GM23338 (cell line): ENCODE measurements at regions not wholly inside any gene's neighbourhood (a gene's known extent, or its start where the extent isn't known, plus 50 kb on each side); places are given as distances from the start of the nearest gene placed in this dataset.

Experiments
- ATAC-seq: fragments of 200-7000 bp; cut with Tn5 transposase; 3 replicates; pipeline ENCODE4 v1.9.1; 2020
- DNase-seq: peaks from one replicate; pipeline ENCODE4 v3.0.0-alpha.2; 2015; ENCODE audit warnings: low spot score
- H2AFZ ChIP-seq: fragments of 200-600 bp; sonication (generic); 2 replicates; pipeline ENCODE4 v1.8.0; 2016; ENCODE audit warnings: antibody characterized with exemption, mild to moderate bottlenecking, moderate library complexity
- H3F3A ChIP-seq: fragments of 200-600 bp; sonication (generic); replicated peaks from 2 replicates; pipeline ENCODE4 v1.8.0; 2017; ENCODE audit warnings: antibody characterized with exemption, mixed run types, low read depth
- H3K27ac ChIP-seq: fragments of 200-600 bp; sonication (generic); 2 replicates; pipeline ENCODE4 v1.6.1; 2016; ENCODE audit warnings: low read depth
- H3K27me3 ChIP-seq: fragments of 200-600 bp; sonication (generic); 2 replicates; pipeline ENCODE4 v1.8.0; 2016; ENCODE audit warnings: mild to moderate bottlenecking, mixed run types, moderate library complexity; ENCODE audit not compliant: insufficient read depth
- H3K36me3 ChIP-seq: fragments of 200-600 bp; sonication (generic); 2 replicates; pipeline ENCODE4 v1.8.0; 2016; ENCODE audit warnings: mild to moderate bottlenecking; ENCODE audit not compliant: insufficient read depth
- H3K4me1 ChIP-seq: fragments of 200-600 bp; sonication (generic); 2 replicates; pipeline ENCODE4 v1.8.0; 2016; ENCODE audit warnings: mild to moderate bottlenecking, moderate library complexity; ENCODE audit not compliant: insufficient read depth
- H3K4me2 ChIP-seq: fragments of 200-600 bp; sonication (generic); 2 replicates; pipeline ENCODE4 v1.7.1; 2017; ENCODE audit warnings: mixed run types
- H3K4me3 ChIP-seq: fragments of 200-600 bp; sonication (generic); 2 replicates; pipeline ENCODE4 v1.6.1; 2016; ENCODE audit warnings: mixed run types
- H3K79me2 ChIP-seq: fragments of 200-600 bp; sonication (generic); replicated peaks from 2 replicates; pipeline ENCODE4 v1.8.0; 2017; ENCODE audit warnings: mild to moderate bottlenecking; ENCODE audit not compliant: insufficient read depth
- H3K9me2 ChIP-seq: fragments of 200-600 bp; sonication (generic); 2 replicates; pipeline ENCODE4 v1.8.0; 2017; ENCODE audit not compliant: insufficient read depth
- H4K20me1 ChIP-seq: fragments of 200-600 bp; sonication (generic); replicated peaks from 2 replicates; pipeline ENCODE4 v1.8.0; 2017; ENCODE audit warnings: mild to moderate bottlenecking; ENCODE audit not compliant: insufficient read depth
- H3K27ac Mint-ChIP-seq: 2 replicates; pipeline ENCODE4 v1.8.0; 2020; ENCODE audit warnings: inconsistent platforms, mild to moderate bottlenecking, moderate library complexity, mixed read lengths
- H3K27me3 Mint-ChIP-seq: 3 replicates; pipeline ENCODE4 v1.8.0; 2022; ENCODE audit warnings: low read depth, mild to moderate bottlenecking, moderate library complexity, mixed read lengths, inconsistent platforms; ENCODE audit not compliant: insufficient read depth, poor library complexity
- H3K36me3 Mint-ChIP-seq: 3 replicates; pipeline ENCODE4 v1.8.0; 2021; ENCODE audit warnings: low read depth, mild to moderate bottlenecking, inconsistent platforms, moderate library complexity, mixed read lengths
- H3K4me1 Mint-ChIP-seq: 3 replicates; pipeline ENCODE4 v1.8.0; 2020; ENCODE audit warnings: mild to moderate bottlenecking, inconsistent platforms, mixed read lengths
- H3K4me3 Mint-ChIP-seq: 3 replicates; pipeline ENCODE4 v1.8.0; 2021; ENCODE audit warnings: moderate library complexity, mild to moderate bottlenecking, inconsistent platforms, mixed read lengths
- H3K9me3 Mint-ChIP-seq: 3 replicates; pipeline ENCODE4 v1.8.0; 2020; ENCODE audit warnings: moderate library complexity, mild to moderate bottlenecking, inconsistent platforms, mixed read lengths
- EZH2 ChIP-seq: fragments of 200-600 bp; sonication (generic); IDR thresholded peaks from one replicate; pipeline ENCODE4 v1.8.0; 2017; ENCODE audit warnings: antibody characterized with exemption, mild to moderate bottlenecking, low read depth; ENCODE audit not compliant: unreplicated experiment
- EZH2phosphoT487 ChIP-seq: fragments of 200-600 bp; sonication (generic); IDR thresholded peaks from one replicate; pipeline ENCODE4 v1.8.1; 2018; ENCODE audit warnings: antibody characterized with exemption; ENCODE audit not compliant: unreplicated experiment
- JUNB ChIP-seq: IDR thresholded peaks from one replicate; pipeline ENCODE4 v1.6.1; 2016; ENCODE audit warnings: antibody characterized with exemption; ENCODE audit not compliant: unreplicated experiment
- NANOG ChIP-seq: IDR thresholded peaks from 2 replicates; pipeline ENCODE4 v1.6.1; 2016; ENCODE audit warnings: antibody characterized with exemption, borderline replicate concordance
- ZNF114 ChIP-seq: fragments of 250-450 bp; sonication (Bioruptor Pico); IDR thresholded peaks from 2 replicates; pipeline ENCODE4 v1.5.0; 2020; ENCODE audit warnings: mild to moderate bottlenecking, moderate library complexity
- ZNF331 ChIP-seq: fragments of 250-450 bp; sonication (Bioruptor Pico); IDR thresholded peaks from 2 replicates; pipeline ENCODE4 v1.5.0; 2020; ENCODE audit warnings: low read depth, mild to moderate bottlenecking, moderate library complexity
- ZNF462 ChIP-seq: fragments of 250-450 bp; sonication (Bioruptor Pico); IDR thresholded peaks from 2 replicates; pipeline ENCODE4 v1.5.0; 2020; ENCODE audit warnings: mild to moderate bottlenecking, moderate library complexity
- TF ChIP-seq, protein P1 (sequence below): IDR thresholded peaks from 2 replicates; pipeline ENCODE4 v1.6.1; 2016; ENCODE audit warnings: antibody characterized with exemption
- TF ChIP-seq, protein P2 (sequence below): IDR thresholded peaks from one replicate; pipeline ENCODE4 v1.6.1; 2018; ENCODE audit warnings: antibody characterized with exemption; ENCODE audit not compliant: unreplicated experiment

GRCh38 chr12:63318933-63319332 lies 167.9 kb upstream of the AVPR1A start (continued):
- TF ChIP-seq, protein P1, sequence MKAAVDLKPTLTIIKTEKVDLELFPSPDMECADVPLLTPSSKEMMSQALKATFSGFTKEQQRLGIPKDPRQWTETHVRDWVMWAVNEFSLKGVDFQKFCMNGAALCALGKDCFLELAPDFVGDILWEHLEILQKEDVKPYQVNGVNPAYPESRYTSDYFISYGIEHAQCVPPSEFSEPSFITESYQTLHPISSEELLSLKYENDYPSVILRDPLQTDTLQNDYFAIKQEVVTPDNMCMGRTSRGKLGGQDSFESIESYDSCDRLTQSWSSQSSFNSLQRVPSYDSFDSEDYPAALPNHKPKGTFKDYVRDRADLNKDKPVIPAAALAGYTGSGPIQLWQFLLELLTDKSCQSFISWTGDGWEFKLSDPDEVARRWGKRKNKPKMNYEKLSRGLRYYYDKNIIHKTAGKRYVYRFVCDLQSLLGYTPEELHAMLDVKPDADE = no peak
- no peak for TF ChIP-seq EZH2
- no peak for TF ChIP-seq ZNF114 (CRISPR knock-in tag)
- TF ChIP-seq JUNB = no peak
- TF ChIP-seq ZNF331 (CRISPR knock-in tag) = no peak
- no peak for TF ChIP-seq EZH2phosphoT487

DNA sequence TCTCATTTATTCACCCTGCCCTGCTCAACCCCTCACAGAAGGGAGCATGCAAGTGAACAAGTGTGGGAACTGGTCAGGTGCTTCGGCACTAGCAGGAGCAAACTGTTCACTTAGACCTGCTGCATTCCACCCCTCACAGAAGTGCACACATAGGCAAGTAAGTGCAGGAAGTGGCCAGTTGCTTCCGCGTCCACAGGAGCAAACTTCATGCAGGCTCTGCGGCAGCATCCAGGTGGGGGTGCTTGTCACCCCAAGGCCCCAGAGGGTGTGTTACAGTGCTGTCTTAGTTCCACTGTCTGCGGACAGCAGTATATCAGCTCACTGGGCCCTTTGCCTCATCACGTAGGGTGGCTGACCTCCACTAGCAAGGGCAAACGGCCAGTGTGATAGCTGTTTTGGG lies 167.3 kb upstream of the AVPR1A start:
- Histone ChIP-seq H3F3A (no peaks in the 10 kb centered on the region), H3K36me3 (no peaks in the 10 kb centered on the region), H3K27me3 (no peaks in the 10 kb centered on the region), H3K79me2 (no peaks in the 10 kb centered on the region), H4K20me1 (no peaks in the 10 kb centered on the region), H3K9me2 (0 out of 2 replicates have a peak, but pooled peaks cover 3% of the 10 kb centered on the region), H2AFZ (no peak overlapping the region), H3K4me1 (no peaks in the 10 kb centered on the region), H3K27ac (no peak overlapping the region), H3K4me2 (no peak overlapping the region), H3K4me3 (no peak overlapping the region)
- ATAC-seq = no peak
- Mint-ChIP-seq H3K4me1 (peaks cover 3% of the 10 kb centered on the region; the same call in 1 of the 3 replicates), H3K27me3 (peaks cover 3% of the 10 kb centered on the region), H3K36me3 (no peaks in the 10 kb centered on the region), H3K27ac (no peak overlapping the region), H3K4me3 (no peak overlapping the region), H3K9me3 (no peaks in the 10 kb centered on the region)
- no peak for DNase-seq
- TF ChIP-seq ZNF114 (CRISPR knock-in tag) (no peak), JUNB (no peak), EZH2 (no peak), ZNF462 (CRISPR knock-in tag) (no peak), EZH2phosphoT487 (no peak), ZNF331 (CRISPR knock-in tag) (no peak), NANOG (no peak)
- TF ChIP-seq, protein P2, sequence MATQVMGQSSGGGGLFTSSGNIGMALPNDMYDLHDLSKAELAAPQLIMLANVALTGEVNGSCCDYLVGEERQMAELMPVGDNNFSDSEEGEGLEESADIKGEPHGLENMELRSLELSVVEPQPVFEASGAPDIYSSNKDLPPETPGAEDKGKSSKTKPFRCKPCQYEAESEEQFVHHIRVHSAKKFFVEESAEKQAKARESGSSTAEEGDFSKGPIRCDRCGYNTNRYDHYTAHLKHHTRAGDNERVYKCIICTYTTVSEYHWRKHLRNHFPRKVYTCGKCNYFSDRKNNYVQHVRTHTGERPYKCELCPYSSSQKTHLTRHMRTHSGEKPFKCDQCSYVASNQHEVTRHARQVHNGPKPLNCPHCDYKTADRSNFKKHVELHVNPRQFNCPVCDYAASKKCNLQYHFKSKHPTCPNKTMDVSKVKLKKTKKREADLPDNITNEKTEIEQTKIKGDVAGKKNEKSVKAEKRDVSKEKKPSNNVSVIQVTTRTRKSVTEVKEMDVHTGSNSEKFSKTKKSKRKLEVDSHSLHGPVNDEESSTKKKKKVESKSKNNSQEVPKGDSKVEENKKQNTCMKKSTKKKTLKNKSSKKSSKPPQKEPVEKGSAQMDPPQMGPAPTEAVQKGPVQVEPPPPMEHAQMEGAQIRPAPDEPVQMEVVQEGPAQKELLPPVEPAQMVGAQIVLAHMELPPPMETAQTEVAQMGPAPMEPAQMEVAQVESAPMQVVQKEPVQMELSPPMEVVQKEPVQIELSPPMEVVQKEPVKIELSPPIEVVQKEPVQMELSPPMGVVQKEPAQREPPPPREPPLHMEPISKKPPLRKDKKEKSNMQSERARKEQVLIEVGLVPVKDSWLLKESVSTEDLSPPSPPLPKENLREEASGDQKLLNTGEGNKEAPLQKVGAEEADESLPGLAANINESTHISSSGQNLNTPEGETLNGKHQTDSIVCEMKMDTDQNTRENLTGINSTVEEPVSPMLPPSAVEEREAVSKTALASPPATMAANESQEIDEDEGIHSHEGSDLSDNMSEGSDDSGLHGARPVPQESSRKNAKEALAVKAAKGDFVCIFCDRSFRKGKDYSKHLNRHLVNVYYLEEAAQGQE = no peak
